IPS DF 4.7 (cell line): ENCODE measurements at regions not wholly inside any gene's neighbourhood (a gene's known extent, or its start where the extent isn't known, plus 50 kb on each side); places are given as distances from the start of the nearest gene placed in this dataset.

Source experiments
- DNase-seq: peaks from one replicate; pipeline ENCODE4 v3.0.0-alpha.2; 2013; ENCODE audit warnings: low spot score; ENCODE audit errors: extremely low read depth

DNA sequence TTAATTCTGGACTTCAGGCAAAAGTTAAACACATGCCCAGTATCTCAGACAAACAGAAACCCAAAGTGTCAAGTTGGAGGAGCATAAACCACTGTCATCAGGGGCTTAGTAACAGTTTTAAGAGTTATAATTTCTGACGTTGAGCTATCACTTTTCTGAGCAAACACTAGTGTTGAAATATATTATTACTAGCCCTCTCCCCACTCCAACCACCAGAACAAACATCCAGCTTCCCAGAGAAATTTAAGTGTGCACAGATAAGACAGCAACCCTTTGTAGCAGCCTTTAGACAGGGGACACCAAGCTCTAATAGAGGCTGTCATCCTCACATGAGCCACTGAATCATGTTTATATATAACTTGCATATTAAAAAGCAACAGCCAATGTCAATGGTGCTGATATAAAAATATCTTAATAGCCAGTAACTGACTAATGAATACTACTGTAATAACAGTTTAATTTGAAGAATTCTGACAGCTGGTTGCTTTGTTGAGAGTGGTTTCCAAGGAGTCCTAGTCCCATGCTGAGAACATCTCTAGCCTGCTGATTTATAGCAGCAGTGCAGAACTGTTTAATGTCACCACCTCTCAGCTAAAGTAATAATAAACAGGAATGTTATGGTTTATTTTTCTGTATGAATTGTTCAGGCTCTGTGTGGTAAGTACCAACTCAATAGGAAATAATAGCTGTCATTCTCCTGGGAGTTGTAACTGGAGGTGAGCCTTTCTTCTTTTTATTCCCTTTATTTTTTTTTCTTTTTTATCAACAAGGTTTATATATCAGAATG lies 528.7 kb upstream of the ZNF608 start:
- DNase-seq = no peak

GRCh38 chr5:125275725-125276090 lies 529.3 kb upstream of the ZNF608 start:
- DNase-seq = no peak

- no peak for DNase-seq
Measured at GRCh38 chr5:125276096-125276495, 529.7 kb upstream of the ZNF608 start.

- DNase-seq = no peak
Measured at GRCh38 chr5:125277494-125278154, 531.2 kb upstream of the ZNF608 start.

- no peak for DNase-seq
Measured at GRCh38 chr5:125278711-125279110, 532.3 kb upstream of the ZNF608 start.

DNA sequence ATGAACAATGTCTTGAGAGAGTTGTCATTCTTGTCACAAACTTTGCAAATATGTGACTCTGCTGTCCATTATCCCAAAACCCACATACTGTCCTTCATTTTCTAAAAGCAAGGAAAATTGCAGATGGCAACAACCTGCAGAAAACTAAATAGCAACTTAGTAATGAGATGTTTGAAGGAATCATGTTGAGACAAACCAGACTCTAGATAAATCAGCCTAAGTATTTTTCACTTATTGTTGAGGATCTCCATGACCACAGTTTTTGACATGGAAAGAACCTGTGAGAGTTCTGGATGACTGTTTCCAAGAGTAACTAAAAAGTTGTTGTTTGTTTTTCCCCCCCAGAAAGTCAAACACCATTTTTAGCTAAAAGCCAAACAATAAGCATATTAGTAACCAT lies 535.2 kb upstream of the ZNF608 start:
- DNase-seq = no peak

DNA sequence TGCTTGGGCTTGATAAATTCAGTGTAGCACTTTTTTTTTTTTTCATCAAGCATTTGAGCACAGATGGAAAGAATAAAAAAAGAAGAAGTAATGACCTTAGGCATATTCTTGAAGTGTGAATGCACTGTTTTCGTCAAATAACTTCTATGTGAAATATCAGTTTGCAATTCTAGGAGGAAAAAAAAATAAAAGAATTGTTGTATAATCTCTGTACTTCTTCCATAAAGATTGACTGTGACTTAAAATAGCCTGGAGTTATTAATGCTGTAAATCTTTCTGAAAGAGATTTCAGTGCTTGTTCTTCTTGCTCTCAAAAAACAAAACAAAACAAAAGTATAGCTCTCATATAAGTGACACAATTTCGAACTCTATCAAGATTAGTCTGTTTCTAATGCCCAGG lies 536.9 kb upstream of the ZNF608 start:
- DNase-seq = no peak

- DNase-seq = no peak
Measured at GRCh38 chr5:125286271-125286670, 539.8 kb upstream of the ZNF608 start.

- no peak for DNase-seq
Measured at GRCh38 chr5:125289606-125290005, 543.2 kb upstream of the ZNF608 start.

DNA sequence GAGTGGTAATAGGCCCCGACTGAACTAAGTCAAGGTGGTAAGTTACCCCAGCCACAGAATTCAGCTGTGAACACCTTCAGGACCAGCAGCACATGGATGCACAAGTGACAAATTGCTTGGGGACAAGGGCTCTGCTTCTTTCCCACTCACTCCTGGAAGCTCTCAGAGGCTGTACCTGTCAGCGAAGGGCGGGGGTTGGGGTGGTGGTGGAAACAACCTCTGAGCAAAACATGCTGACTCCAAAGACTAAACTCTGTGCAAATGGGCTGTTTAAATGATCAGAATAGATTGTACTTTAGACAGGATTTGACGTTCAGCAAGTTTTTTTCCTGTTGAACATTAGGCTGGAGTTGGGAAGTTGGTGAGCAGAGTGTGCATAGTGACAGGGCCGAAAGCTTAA lies 544.5 kb upstream of the ZNF608 start:
- DNase-seq = no peak

DNA sequence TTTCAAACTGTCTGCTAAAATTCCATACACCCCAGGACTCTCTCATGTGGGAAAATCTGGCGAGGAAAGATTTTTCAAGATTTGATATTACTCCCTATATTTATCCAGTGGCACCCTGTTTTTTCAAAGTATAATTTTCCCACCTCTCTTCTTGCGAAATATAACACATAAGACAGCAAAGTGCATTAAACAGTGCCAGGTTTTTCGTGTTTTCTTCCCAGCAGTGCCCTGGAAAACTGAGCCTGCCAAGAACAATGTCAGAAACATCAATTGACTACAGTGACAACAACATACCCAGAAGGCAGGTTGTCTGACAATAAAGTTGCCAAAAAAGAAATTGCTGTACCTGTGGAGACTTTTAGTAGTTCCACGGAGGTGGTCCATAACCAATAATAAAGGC lies 545.0 kb upstream of the ZNF608 start:
- DNase-seq = no peak

DNA sequence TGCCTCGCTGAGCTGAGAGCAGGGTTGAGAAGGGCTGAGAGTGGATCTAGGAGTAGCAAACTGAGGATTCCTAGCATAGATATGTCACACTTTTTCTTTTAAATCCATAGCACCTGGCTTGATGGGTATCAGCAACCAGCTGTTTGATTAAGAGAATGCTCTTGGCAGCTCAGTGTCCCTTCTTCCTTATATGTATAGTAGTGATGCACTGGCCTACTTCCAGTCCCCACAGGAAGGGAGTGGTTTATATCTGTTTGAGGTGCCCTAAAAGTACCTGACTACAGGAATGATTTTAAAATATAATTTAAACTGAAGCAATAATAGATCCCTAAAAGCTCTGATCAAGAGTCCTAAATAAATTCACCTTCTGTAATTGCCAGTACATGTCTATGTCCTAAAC lies 546.8 kb upstream of the ZNF608 start:
- DNase-seq = no peak

- DNase-seq = no peak
Measured at GRCh38 chr5:125293726-125294125, 547.3 kb upstream of the ZNF608 start.

GRCh38 chr5:125294844-125295243 lies 548.4 kb upstream of the ZNF608 start:
- DNase-seq = no peak

GRCh38 chr5:125295405-125295872 lies 549.0 kb upstream of the ZNF608 start:
- no peak for DNase-seq

DNA sequence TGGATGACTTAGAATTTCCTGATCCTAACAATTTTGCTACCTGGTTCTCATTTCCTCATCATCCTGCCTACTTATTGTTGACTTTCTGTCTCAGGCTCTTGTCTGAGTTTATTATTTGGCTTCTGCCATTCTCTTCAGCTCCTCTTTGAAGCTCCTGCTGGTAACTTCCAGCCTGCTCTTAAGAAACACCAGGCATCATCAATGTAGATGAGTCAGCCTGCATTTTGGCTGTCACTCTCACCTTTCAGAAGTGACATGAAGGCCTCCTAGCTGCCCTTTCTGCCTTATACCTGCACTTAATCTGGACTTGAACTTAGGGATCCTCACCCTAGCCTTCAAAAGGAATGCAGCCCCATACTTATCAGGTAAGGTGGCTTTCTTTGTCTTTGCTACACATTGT lies 551.8 kb upstream of the ZNF608 start:
- no peak for DNase-seq

GRCh38 chr5:125298746-125299379 lies 552.4 kb upstream of the ZNF608 start:
- no peak for DNase-seq

DNA sequence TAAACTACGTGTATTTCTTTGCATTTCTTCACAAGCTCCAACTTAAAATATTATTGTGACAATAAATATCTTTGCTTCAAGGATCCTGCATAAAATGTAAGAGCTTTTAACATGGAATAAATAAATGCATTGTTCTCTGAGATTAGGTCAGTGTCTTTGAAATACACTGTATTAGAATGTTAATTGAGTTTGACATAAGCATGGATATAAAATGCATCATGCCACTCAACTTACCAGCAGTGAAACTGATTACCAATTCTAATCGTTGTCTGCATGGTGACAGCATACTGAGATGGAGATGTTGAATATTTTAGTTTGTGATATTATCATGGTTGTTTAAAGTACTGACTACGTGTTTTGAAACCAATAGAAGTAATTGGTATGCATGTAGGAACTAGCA lies 555.3 kb upstream of the ZNF608 start:
- DNase-seq = no peak

GRCh38 chr5:125302577-125302976 lies 556.1 kb upstream of the ZNF608 start:
- DNase-seq = no peak

DNA sequence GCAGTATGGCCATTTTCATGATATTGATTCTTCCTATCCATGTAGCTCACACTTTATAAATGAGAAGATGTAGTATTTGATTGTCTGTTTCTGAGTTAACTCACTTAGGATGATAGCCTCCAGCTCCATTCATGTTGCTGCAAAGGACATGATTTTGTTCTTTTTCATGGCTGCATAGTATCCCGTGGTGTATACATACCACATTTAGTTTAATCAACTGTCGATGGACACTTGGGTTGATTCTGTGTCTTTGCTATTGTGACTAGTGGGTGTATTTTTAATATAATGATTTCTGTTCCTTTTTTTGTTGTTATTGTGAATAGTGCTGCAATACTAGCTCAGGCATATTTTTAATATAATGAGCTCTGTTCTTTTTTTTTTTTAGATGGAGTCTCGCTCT lies 560.3 kb upstream of the ZNF608 start:
- DNase-seq = no peak

- DNase-seq = no peak
Measured at GRCh38 chr5:125310749-125311148, 564.3 kb upstream of the ZNF608 start.

DNA sequence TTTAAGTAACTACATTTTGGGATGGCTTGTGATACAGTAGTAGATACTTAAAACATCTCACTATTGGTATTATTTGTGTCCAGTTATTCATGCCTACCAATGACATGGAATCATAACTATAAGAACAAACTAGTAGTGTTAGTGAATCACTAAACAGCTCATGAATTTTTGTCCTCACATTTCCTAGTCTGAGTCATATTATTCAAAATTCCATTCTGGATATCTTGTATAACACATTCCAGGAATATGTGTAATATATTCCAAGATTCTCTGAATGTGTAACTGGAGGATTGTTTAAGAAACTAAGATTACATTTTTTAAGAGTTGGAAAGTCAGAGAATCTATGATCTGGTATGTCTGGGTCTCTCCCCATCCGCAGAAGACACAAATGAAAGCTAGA lies 565.3 kb upstream of the ZNF608 start:
- no peak for DNase-seq

- no peak for DNase-seq
Measured at GRCh38 chr5:125313555-125313954, 567.1 kb upstream of the ZNF608 start.
